B cell (primary cell): ENCODE measurements at regions not wholly inside any gene's neighbourhood (a gene's known extent, or its start where the extent isn't known, plus 50 kb on each side); places are given as distances from the start of the nearest gene placed in this dataset.
"Not testable (repeated sequence)": the region's sequence is repeated elsewhere in the genome, so short reads cannot be mapped to it uniquely, and the experiment has no call there.

Experiments
- ATAC-seq: fragments of 200-7000 bp; cut with Tn5 transposase; one replicate; pipeline ENCODE4 v1.10.0; 2021; ENCODE audit warnings: low read depth, mild to moderate bottlenecking, moderate number of reproducible peaks, moderate library complexity
- CTCF ChIA-PET: fragments of 350-600 bp; sonication (Branson Sonifier 250); formaldehyde crosslinking; loops from one replicate; lab custom pipeline; 2021; ENCODE audit warnings: antibody characterized with exemption, inconsistent platforms; lab: Charles Lee
- POLR2A ChIA-PET: fragments of 350-600 bp; sonication (Branson Sonifier 250); formaldehyde crosslinking; loops from one replicate; lab custom pipeline; 2021; ENCODE audit warnings: antibody characterized with exemption; lab: Charles Lee
- DNase-seq: peaks from one replicate; pipeline ENCODE4 v3.0.0; 2013
- H2AFZ ChIP-seq: 2 replicates; pipeline ENCODE4 v1.6.1; 2012; ENCODE audit warnings: mild to moderate bottlenecking, low read depth, low read length; ENCODE audit not compliant: insufficient read depth, poor library complexity, severe bottlenecking
- H3K27ac ChIP-seq, 2 donors: 1 replicate in 1 of 2; 2 replicates in 1 of 2; pipeline ENCODE4 v1.5.1; 2012 to 2013; ENCODE audit warnings: low read length in 2 of 2, mild to moderate bottlenecking in 2 of 2, moderate library complexity in 1 of 2
- H3K27me3 ChIP-seq, 4 experiments: fragments of 200-600 bp in 1 of 4; sonication (generic) in 1 of 4; replicated peaks in 1 of 4; 1 replicate in 2 of 4; 2 replicates in 2 of 4; pipeline versions ENCODE4 v1.6.1 to v1.7.0; 2013 to 2016; ENCODE audit warnings: low read length in 3 of 4, mild to moderate bottlenecking in 2 of 4, mixed read lengths in 1 of 4, moderate library complexity in 1 of 4; ENCODE audit not compliant: insufficient read depth in 4 of 4, control insufficient read depth in 3 of 4; ENCODE audit errors: control extremely low read depth in 1 of 4
- H3K36me3 ChIP-seq, 2 experiments: replicated peaks in 1 of 2; 1 replicate in 1 of 2; 2 replicates in 1 of 2; pipeline versions ENCODE4 v1.6.1 to v1.7.1; 2013; ENCODE audit warnings: low read length in 1 of 2; ENCODE audit not compliant: insufficient read depth in 2 of 2, control insufficient read depth in 1 of 2; ENCODE audit errors: control extremely low read depth in 1 of 2, extremely low read depth in 1 of 2
- H3K4me1 ChIP-seq, 2 donors: fragments of 200-600 bp in 1 of 2; sonication (generic) in 1 of 2; 1 replicate in 1 of 2; 2 replicates in 1 of 2; pipeline versions ENCODE4 v1.5.1 to v1.6.1; 2013 to 2017; ENCODE audit warnings: low read length in 2 of 2; ENCODE audit not compliant: control insufficient read depth in 2 of 2, insufficient read depth in 2 of 2
- H3K4me2 ChIP-seq: replicated peaks from 2 replicates; pipeline ENCODE3; 2012; ENCODE audit warnings: mild to moderate bottlenecking, low read depth, low read length; ENCODE audit not compliant: poor library complexity, severe bottlenecking
- H3K4me3 ChIP-seq, 5 experiments: fragments of 200-600 bp in 1 of 5; sonication (generic) in 1 of 5; 1 replicate in 3 of 5; 2 replicates in 2 of 5; pipeline versions ENCODE4 v1.5.1 to v1.7.0; 2011 to 2016; ENCODE audit warnings: low read length in 4 of 5, mild to moderate bottlenecking in 4 of 5, low read depth in 2 of 5, control low read depth in 1 of 5, moderate library complexity in 1 of 5; ENCODE audit not compliant: insufficient read depth in 1 of 5; ENCODE audit errors: control extremely low read depth in 1 of 5, extremely low read depth in 1 of 5
- H3K79me2 ChIP-seq: fragments of 200-600 bp; sonication (generic); one replicate; pipeline ENCODE4 v1.6.0; 2016; ENCODE audit warnings: low read length; ENCODE audit not compliant: control insufficient read depth, insufficient read depth
- H3K9ac ChIP-seq: fragments of 200-600 bp; sonication (generic); 2 replicates; pipeline ENCODE4 v1.6.1; 2017; ENCODE audit warnings: mild to moderate bottlenecking, low read length, moderate library complexity
- H3K9me3 ChIP-seq, 3 donors: one replicate each; pipeline versions ENCODE4 v1.6.1 to v1.7.1; 2013; ENCODE audit warnings: low read length in 2 of 3; ENCODE audit not compliant: control insufficient read depth in 2 of 3, insufficient read depth in 1 of 3; ENCODE audit errors: control extremely low read depth in 1 of 3
- H4K20me1 ChIP-seq: 2 replicates; pipeline ENCODE4 v1.6.0; 2012; ENCODE audit warnings: mild to moderate bottlenecking, low read length; ENCODE audit not compliant: insufficient read depth, control insufficient read depth, poor library complexity, severe bottlenecking
- H3K27ac Mint-ChIP-seq: one replicate; pipeline ENCODE4 v1.8.0; 2021; ENCODE audit warnings: mixed read lengths
- H3K27me3 Mint-ChIP-seq: one replicate; pipeline ENCODE4 v1.8.0; 2021; ENCODE audit warnings: mixed read lengths
- H3K4me1 Mint-ChIP-seq: one replicate; pipeline ENCODE4 v1.8.0; 2021; ENCODE audit warnings: mixed read lengths
- H3K4me3 Mint-ChIP-seq: one replicate; pipeline ENCODE4 v1.8.0; 2021; ENCODE audit warnings: mixed read lengths
- H3K9me3 Mint-ChIP-seq: one replicate; pipeline ENCODE4 v1.8.0; 2022; ENCODE audit warnings: mixed read lengths; ENCODE audit not compliant: insufficient read depth
- CTCF ChIP-seq: fragments of 200-600 bp; IDR thresholded peaks from one replicate; pipeline ENCODE4 v1.8.0; 2022; ENCODE audit warnings: antibody characterized with exemption, mild to moderate bottlenecking
- EZH2 ChIP-seq: IDR thresholded peaks from 2 replicates; pipeline ENCODE4 v1.6.1; 2012; ENCODE audit warnings: borderline replicate concordance, low read depth, mild to moderate bottlenecking, moderate library complexity, low read length; ENCODE audit not compliant: insufficient read depth, poor library complexity, severe bottlenecking
- WGBS: methylation state at CpG from one replicate; pipeline ENCODE4 v1.1.5; 2013; ENCODE audit warnings: missing lambda C conversion rate; ENCODE audit not compliant: insufficient coverage; 5-methylcytosine and 5-hydroxymethylcytosine counted together
- intact Hi-C: fragments of 100-400 bp; cut with micrococcal nuclease; formaldehyde crosslinking; loops from one replicate; pipeline ENCODE4 v1.10.0; 2022

- no peak overlapping the region for H3K27ac Mint-ChIP-seq
- Histone ChIP-seq H3K79me2 (no peaks in the 10 kb centered on the region), H3K4me2 (no peak overlapping the region), H3K27ac (no peak overlapping the region), H2AFZ (no peak overlapping the region), H4K20me1 (no peaks in the 10 kb centered on the region), H3K27me3 (no peaks in the 10 kb centered on the region), H3K9me3 (peaks cover 0 to 2% (median 0%) of the 10 kb centered on the region in 3 donors), H3K4me1 (no peaks in the 10 kb centered on the region), H3K4me3 (no peak overlapping the region), H3K36me3 (no peaks in the 10 kb centered on the region), H3K9ac (no peak overlapping the region)
- peaks cover 2% of the 10 kb centered on the region for H3K27me3 Mint-ChIP-seq
- 88% methylated on average over 2 of the region's 2 CpGs for WGBS
- ATAC-seq = no peak
- no peak for DNase-seq
- TF ChIP-seq CTCF = no peak
- TF ChIP-seq EZH2 = no peak
- no peaks in the 10 kb centered on the region for H3K9me3 Mint-ChIP-seq
- H3K4me1 Mint-ChIP-seq = no peaks in the 10 kb centered on the region
- H3K4me3 Mint-ChIP-seq = no peak overlapping the region
- CTCF ChIA-PET = no interaction called here
- intact Hi-C loops = no loop called here
- POLR2A ChIA-PET = no interaction called here
These were observed 270.2 kb downstream of the EN1 start for GRCh38 chr2:118577202-118577601.

GRCh38 chr2:118576109-118576855 is 271.2 kb downstream of the EN1 start:
- 40% methylated on average over 1 of the region's 3 CpGs for WGBS
- no peaks in the 10 kb centered on the region for H3K27me3 ChIP-seq
- no peak overlapping the region for H3K4me2 ChIP-seq
- Mint-ChIP-seq H3K4me1 (no peaks in the 10 kb centered on the region), H3K4me3 (no peak overlapping the region), H3K27ac (no peak overlapping the region), H3K27me3 (peaks cover 2% of the 10 kb centered on the region), H3K9me3 (no peaks in the 10 kb centered on the region)
- no peak overlapping the region for H3K9ac ChIP-seq
- no peaks in the 10 kb centered on the region for H3K36me3 ChIP-seq
- H3K9me3 ChIP-seq = no peaks in the 10 kb centered on the region
- no peaks in the 10 kb centered on the region for H3K4me1 ChIP-seq
- DNase-seq = no peak
- intact Hi-C loops = no loop called here
- ChIA-PET POLR2A (no interaction called here), CTCF (no interaction called here)
- H2AFZ ChIP-seq = no peak overlapping the region
- TF ChIP-seq CTCF = no peak
- no peak for TF ChIP-seq EZH2
- no peak for ATAC-seq
- H3K79me2 ChIP-seq = no peaks in the 10 kb centered on the region
- no peaks in the 10 kb centered on the region for H4K20me1 ChIP-seq
- H3K27ac ChIP-seq = no peak overlapping the region
- H3K4me3 ChIP-seq = no peak overlapping the region

- H3K27me3 Mint-ChIP-seq, H3K27me3 ChIP-seq, H3K27ac Mint-ChIP-seq, H3K27ac ChIP-seq, H3K9ac ChIP-seq, H4K20me1 ChIP-seq, H3K36me3 ChIP-seq, H3K9me3 Mint-ChIP-seq, H3K79me2 ChIP-seq, H3K9me3 ChIP-seq, H3K4me1 ChIP-seq, POLR2A ChIA-PET, H3K4me1 Mint-ChIP-seq, H3K4me2 ChIP-seq, intact Hi-C loops, H3K4me3 Mint-ChIP-seq, DNase-seq, H2AFZ ChIP-seq, ATAC-seq, H3K4me3 ChIP-seq, CTCF ChIA-PET: not testable (repeated sequence)
- WGBS = 100% methylated on average over 2 of the region's 6 CpGs
These were observed 275.1 kb downstream of the EN1 start for GRCh38 chr2:118572380-118572779.
